Iris pigment epithelial cell (primary cell): ENCODE measurements at regions not wholly inside any gene's neighbourhood (a gene's known extent, or its start where the extent isn't known, plus 50 kb on each side); places are given as distances from the start of the nearest gene placed in this dataset.
A peak's percentile ranks its signal among the peaks of the same experiment; 100 is the strongest.

Source experiments
- DNase-seq: peaks from one replicate; pipeline ENCODE4 v3.0.0-alpha.2; 2011; ENCODE audit warnings: low read depth

DNA sequence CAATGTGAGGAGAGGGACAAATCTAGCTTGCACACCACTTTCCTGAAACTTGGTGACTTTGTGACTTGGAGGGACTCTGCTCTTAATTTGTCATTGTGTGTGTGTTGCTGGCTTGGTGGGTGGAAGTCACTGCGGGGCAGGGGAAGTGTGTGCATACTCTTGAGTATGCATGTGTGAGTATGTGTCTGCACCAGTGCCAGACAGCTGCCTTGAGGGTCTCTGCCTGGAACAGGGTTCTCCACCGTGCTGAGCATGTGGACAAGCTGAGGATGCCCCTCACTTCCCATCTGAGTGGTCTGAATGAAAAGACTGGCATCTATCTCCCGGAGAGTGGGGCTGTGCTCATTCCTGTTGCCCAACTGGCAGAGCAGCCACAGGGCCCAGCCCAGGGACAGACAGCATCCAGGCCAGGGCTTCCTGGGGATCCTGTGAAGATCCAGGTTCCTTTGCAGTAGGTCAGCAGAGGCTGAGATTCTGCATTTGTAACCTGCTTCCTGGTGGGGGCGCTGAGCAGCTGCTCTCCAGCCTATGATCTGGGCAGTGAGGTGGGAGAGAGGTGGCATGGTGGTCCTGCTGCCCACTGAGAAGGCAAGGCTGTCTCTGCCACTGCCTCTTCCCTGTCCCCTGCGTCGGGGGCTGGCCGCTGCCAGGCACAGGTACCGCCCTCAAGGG is 138.9 kb upstream of the HAAO start:
- no peak for DNase-seq

DNA sequence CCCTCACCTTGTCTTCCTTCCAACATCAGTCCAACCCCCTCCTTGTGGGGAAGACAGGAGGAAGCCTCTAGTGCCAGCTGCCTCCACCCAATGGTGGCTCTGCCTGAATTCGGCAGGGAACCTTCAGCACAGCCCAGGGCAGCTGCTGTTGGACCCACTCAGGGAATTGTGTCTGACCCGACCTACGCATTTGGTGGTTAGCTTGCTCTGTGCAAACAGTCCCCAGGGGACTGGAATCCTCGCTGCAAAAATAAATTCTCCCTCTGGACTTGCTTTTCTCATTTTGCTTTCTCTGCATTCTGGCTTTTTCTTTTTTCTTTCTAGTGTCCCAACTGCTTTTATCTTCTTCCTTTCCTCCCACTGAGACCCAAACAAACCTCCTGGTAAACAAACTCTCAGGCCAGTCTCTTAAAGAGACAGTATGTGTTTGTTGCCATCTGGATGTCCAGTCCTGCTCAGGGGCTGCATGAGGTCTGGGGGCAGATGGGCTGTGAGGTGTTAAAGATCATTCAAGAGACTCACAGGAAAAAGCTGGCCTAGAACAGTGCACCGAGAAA is 137.7 kb upstream of the HAAO start:
- DNase-seq = peak; percentile 75

DNA sequence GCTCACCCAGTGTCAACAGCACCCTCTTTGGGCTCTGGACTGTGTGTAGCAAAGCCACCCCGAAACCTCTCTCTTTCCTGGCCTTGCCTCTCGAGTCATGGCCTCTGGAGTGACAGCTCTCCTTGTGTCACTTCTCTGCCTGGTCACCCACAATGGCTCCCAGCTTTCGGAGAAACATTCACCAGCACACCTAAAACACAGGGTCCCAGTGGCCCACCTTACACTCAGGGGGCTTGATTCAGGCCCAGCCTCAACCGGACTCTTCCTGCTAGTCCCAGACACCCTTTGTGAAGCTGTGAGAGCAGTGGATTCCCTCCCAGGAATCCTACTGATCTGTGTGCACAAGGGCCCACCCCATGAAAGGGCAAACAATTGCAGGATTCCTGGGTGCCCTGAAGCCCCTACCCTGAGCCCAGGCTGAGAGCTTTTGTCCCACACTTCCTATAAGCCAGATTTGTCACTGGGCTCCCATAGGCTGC is 137.2 kb upstream of the HAAO start:
- DNase-seq = no peak

DNA sequence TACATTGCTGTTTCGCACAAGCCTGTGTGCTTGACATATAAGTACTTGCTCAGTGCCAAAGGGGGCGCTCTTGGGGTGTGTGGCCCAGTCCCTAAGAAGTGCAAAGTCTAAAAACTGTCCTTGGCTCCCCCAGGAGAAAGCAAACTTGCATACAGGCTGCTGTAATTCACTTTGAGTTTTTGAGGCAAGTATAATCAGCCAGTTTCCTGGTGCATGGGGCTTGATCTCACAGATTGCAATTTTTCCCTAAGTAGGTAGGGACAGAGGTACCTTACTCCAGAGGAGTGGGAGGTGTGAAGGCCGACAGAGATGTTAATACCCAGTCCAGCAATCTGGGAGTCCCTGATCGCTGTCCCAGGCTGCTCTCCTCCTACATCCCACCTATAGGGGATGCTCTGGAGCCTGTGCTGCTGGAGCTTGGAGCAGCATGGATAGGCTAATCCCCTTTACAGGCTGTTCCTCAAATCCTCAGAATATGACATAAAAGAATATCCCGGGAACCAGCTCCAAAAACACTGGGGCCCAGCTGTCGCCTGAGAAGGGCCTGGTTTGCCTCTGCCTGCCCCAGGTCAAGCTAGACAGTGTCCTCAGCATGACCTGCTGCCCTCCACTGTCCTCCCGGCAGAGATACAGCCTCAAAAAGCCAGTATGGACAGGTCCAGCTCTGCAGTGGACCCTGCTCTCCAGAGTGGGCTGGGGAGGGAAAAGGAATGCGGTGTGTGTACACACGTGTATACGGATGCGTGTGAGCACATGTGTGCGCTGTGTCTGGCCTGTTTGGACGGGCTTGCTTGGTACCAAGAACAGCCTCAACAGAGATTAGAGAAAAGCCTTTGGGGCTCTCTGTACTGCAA is 136.5 kb upstream of the HAAO start:
- peak; percentile 68 for DNase-seq

DNA sequence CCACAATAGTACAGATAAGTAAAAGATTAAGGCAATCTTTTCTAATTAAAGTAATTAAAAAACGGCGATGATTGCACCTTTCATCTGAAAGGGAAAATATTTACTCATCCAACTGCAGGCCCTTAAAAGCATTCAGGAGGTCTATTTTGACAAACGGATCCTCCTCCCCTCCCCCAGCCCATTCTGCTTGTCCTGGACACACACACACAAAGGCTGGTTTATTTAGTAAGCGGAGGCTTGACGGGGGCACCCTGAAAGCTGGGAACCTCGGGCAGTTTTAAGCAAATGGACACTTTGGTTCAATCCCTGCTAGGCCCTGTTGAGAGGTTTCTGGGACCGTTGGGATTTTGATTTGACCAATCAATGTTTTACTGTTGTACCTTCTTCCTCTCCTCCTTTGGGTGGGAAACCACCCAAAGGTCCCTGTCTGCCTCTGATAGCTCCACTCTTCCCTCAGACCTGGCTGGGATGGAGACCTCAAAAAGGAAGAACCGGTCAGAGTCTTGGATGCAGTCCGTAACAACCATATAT is 135.8 kb upstream of the HAAO start:
- DNase-seq = no peak

DNA sequence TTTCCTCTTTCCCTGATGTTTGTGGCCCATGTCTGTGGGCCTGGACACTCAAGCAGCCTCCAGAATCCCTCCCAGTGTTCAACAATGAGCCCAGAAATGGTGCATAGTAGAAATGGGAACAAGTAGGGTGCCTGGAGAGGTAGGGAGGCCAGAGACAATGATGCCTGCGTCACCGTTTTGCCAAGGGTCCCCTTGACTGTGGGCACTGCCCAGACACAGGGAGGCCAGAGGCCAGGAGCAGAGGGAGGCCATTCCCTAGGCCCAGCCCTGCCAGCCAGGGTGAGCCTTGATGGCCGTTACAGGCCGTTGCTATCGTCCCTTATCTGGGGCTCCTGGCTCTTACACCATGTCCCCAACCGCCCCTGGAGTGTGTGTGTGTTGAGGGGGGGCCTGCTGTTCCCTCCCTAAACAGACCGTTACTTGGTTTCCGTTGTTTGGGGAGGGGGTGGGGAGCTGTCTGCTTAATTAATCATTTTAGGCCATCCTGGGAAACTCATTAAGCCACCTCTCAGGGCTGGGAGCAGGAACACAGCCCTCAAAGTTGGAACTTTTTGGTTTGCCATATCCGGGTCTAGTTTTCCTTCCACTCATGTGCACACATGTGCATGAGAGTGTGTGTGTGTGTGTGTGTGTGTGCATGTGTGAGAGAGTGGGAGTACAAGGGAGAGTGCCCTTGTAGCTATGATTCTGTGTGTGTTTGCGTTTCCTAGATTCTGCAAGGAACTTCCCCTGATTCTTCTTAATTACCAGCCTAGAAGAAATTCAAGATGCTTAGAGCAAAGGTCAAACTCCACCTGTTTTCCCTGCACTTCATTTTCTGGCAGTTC is 135.2 kb upstream of the HAAO start:
- DNase-seq = no peak

DNA sequence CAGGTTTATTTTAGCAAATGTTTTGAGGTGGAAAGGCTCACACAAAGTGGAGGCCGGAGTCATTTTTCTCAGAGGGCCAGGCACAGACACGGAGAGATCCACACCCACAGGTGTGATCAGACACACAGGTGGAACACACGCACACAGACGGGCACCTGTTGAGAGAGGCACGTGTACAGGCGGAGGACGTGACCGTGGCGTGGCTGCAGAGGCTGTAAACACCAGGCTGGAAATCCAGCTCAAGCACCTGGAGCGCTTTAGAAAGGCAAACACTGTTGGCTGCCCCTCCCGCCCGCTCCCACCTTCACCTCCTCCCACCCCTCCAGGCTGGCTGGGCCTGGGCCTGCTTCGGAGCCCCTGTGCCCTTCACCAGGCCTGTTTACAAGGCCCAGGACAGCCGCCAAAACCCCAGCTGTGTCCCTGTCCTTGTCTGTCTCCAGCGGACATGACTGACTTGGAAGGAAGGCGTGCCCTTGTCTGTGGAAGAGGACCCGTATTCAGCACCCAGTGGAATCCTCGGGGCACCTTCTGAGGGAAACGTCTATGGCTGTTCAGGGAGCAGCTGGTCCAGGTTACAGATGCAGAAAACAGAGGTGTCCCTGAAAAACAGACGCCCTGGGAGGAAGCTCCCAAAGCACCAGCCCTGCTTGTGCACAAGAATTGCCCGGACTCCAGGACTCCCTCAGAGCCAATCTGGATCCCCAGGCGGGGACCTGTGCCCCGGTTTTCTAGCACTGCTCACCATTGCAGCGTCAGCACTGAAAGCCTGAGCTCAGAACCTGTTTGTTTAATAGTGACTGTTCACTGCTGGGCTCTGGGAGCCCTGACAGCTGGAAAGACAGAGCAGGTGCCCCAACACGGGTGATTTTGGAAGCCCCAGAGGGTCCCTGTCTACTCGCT is 134.3 kb upstream of the HAAO start:
- DNase-seq = no peak

DNA sequence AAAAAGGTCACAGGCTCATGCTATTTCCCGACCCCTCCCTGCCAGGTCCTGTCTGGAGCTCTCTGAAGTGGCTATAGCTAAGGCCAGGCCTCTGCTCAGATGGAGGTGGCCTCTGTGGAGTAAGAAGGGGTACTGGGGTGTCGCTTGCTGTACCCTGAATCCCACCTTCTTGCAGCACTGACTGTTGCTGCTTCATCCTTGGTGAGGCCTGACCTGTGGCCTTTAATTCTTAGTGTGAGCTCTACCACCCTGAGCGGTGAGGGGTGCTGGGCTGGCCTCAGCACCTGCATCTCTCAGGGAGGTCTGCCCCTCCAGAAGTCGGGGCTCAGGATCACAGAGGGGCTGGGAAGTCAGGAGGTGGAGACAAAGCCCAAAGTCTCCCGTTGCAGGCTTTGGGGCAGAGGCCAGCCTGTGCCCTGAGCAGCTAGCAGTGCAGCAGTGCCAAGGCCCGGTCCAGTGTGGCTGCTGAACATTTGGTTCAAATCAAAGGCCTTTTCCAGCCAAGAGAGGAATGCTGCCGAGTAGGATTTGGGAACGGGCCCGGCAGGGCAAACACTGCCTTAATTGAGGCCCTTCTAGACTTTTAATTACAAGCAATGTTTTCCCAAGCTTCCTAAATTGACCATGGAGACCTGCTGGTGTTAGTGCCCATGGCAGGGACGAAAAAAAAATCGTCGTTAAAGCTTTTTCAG is 133.5 kb upstream of the HAAO start:
- no peak for DNase-seq

DNA sequence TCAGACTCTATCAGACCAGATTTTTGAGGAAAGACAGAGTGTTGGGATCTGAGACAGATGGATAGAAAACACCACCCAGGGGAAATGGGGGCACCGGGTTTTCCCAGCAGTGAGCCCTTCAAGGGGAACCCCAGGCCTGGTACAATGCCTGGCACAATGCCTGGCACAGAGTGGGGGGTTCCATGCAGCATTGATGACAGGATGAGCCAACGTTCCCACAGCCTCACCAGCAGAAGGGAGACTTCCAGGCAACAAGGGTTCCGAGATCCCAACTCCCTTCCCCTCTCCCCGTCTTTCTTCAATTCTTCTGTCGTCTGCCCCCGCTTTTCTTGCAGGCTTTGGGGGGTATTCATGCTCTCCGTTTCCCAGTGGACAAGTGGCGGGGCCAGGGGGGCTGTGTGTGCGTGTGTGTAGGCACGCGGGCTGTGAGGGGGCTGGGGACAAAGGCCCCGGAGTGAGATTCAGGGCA is 132.1 kb upstream of the HAAO start:
- DNase-seq = no peak

DNA sequence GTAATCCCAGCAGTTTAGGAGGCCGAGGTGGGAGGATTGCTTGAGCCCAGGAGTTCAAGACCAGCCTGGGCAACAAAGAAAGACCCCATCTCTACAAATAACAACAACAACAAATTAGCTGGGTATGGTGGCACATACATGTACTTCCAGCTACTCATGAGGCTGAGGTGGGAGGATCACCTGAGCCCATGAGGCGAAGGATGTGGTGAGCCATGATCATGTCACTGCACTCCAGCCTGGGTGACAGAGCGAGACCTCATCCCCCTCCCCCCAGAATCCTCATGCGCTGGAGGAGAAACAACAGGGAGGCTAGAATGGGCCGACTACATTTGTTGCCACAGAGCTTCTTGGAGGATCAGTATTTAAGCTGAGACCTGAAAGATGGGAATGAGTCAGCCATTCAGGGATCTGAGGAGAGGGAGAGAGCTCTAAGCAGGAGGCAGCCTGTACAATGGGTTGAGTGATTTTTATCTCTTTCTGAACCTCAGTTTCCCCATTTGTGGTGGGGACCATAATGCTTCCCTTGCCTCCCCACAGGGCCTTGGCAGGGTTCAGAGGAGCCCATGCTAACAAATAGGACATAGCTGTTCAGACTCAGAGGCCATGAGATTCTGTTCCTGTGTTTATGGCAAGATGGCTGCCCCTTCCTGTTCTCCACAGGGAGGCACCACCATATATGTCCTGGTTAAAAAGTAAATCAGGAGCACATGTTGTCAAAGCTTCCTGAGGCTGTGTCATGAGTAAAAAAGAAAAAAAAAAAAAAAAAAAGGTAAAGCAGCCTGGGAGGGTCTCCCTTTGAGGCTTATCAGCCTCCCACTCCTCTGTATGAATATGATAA is 131.4 kb upstream of the HAAO start:
- peak; percentile 72 for DNase-seq

DNA sequence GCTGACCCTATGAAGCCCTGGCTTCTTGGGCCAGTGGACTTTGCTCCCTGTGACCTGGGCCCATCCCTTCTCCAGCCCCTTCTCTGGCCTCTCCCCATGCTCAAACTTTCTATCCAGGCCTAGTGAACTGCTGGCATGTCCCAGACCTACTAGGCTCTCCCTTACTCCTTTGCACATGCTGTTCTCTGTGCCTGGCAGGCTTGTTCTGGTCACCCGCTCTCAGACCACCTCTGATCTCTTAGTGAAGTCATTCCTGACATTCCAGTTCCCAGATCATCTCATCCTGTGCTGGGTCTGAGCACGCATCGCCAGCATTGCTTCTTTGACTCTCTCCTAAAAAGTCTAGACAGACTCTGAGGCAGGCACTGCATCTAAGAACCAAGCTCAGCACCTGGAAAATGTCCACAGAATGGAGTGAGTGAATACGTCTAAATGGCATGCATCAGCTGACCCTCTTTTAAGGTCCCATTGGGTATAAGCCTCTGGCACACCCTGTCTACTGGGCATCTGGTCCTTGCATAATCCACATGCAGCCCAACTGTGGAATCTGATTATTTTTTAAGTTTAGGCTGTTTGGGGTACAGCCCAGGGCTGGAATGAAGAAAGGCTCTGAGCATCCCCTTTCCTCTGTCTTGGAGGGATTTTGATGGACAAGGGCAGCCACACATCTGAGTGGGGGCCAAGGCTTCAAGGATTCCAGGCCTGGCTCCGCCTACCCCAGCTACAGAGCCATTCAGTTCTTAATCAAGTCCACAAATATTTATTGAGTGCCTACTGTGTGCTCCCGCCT is 130.6 kb upstream of the HAAO start:
- DNase-seq = peak; percentile 84

DNA sequence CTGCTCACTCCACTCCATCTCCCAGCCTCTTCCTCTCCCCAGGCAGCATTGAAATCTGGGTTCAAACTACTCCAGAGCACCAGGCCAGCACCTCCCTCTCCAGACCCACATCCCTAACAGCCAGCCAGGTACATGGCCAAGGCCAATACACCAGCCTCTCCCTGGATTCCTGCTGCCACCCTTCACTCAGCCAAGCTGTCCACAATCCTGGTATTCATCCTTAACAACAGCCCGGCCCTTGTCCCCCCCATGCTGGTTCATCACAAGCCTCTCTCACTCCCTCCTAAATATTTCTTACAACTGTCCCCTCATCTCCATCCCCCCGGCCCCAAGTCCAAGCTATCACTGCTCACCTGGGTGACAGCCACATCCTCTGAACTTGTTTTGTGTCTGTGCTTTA is 129.9 kb upstream of the HAAO start:
- no peak for DNase-seq

DNA sequence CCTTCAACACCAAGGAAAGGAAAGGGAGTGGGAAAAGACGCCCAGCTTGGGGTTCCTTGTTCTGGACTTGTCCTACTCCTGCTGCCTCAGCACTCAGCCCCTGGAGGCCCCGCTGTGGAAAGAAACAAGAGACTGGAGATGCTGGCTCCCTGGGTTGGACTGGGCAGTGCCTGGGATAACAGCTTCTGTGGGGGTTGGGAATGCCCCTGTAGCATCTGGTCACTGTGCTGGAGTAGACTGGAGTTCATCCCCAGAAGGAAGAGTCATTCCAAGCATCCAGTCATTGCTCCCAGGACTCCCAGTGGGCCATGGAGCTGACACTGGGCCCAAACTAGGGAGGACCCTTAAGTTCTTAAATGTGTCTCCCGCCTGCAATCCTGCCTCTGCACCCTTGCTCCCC is 129.3 kb upstream of the HAAO start:
- no peak for DNase-seq

DNA sequence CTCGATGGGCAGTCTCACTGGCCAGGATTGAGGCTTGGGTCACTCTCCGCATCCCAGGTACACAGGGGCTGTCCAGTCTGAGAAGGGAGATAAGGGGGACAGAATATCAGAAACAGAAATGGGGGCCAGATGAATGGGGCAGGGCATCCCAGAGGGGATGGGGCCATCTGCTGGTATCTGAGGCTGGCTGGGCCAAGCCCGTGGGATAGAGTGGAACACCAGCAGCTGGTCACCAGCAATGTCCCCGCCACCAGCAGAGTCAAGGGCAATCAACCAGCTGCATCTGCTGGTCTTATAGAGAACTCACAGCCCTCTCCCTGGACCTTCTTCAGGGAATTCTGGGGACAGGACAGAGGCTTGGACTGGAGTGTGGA is 128.8 kb upstream of the HAAO start:
- DNase-seq = no peak

DNA sequence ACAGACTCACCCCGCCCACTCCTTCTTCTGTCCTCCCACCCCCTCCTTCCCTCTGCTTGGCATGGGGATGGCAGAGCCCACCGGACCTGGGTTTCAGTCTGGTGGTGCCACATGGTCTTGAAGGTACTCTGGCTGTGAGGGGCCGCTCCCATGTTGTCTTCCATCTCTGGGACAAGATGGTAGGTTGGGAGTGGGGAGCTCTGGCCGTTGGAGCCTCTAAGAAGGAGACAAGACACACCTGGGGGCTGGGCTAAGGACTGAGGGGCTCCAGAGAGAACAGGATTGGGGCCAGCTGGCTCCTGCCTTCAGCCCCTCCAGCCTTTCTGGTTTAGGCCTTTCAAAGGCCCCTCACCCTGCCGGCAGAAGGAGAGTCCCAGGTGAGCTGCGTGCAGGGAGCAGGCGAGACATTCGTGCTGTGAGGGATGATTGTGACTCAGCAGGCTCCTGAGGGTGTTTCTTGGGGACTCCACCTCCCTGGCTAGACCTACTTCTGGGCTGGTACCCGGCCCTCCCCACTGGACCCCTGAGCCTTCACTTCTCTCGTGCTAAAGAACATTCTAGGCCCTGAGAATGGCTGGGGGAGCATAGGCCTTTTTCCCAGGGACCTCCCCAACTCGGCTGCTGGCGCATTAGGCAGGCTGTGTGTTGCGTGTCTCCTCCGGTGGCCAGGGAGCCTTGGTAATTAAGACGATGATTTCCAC is 128.2 kb upstream of the HAAO start:
- DNase-seq = no peak

DNA sequence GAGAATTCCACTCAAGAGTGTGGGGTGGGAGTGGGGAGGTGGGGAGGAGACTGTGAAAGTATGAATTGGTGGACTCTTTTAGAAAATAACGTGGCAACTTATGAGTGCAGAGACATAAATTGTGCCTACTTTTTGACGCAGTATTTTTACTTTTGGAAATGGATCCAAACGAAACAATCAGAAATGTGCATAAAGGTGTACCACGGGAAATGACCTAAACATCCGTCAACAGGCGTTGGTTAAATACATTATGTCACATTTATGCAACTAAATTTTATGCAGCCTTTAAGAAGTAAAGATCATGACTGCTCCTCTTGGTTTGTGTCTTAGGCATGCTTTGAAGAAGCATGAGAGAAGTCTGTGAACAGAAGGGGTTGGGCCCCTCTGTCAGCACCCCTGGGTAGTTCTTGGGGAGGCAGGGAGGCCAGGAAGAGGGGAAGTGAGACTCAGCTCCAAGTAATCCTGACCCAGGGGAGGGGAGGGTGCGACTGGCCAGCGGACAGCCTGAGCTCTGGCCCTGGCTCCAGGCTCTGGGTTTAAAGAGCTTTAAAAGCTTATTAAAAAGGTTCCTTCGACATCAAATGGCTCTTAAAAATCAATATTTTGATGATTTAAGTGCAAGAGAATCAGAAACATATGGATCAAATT is 126.4 kb upstream of the HAAO start:
- DNase-seq = no peak

DNA sequence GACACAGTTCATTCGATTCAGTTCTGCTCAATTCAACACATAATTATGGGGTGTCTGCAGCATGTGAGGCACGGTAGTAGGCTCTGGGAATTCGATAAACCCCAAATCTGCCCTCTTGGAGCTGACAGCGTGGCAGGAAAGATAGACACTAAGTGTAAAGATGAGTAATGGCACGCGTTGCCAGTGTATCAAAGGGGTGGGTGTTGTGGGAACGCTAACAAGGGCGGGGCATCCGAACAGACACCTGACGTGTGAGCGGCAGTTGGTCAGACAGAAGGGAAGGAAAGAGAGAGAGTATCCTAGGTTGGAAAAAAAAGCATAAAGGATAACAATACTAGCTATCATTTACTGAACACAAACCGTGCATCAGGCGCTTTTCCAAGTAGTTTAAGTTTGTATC is 125.7 kb upstream of the HAAO start:
- DNase-seq = no peak
